ENCODE measurements at regions not wholly inside any gene's neighbourhood (a gene's known extent, or its start where the extent isn't known, plus 50 kb on each side); places are given as distances from the start of the nearest gene placed in this dataset.

GRCh38 chr12:85484387-85484786, 204.4 kb downstream of the ALX1 start:
- H3K4me3 ChIP-seq (ENCODE audit: low read depth in 1 of 2, low read length in 2 of 2), result no peak overlapping the region

GRCh38 chr12:85489194-85489593, 209.2 kb downstream of the ALX1 start:
- whole genome bisulfite sequencing, 2 donors, result 43 to 51% methylated on average over 1 of the region's 1 CpG
- Histone ChIP-seq H3K36me3 (ENCODE audit: control insufficient read depth in 2 of 2, insufficient read depth in 2 of 2, low read length in 1 of 2) (no peaks in the 10 kb centered on the region), H3K9me3 (ENCODE audit: control insufficient read depth in 2 of 2, insufficient read depth in 1 of 2, low read depth in 1 of 2, low read length in 1 of 2) (no peaks in the 10 kb centered on the region), H3K27ac (ENCODE audit: low read depth in 2 of 2, low read length in 1 of 2) (no peak overlapping the region), H3K4me3 (ENCODE audit: low read depth in 1 of 2, low read length in 2 of 2) (no peak overlapping the region), H3K4me1 (ENCODE audit: control insufficient read depth in 2 of 2, insufficient read depth in 2 of 2, low read length in 1 of 2) (no peaks in the 10 kb centered on the region), H3K27me3 (ENCODE audit: control insufficient read depth in 1 of 2, insufficient read depth in 2 of 2, low read length in 2 of 2) (no peaks in the 10 kb centered on the region)

More at GRCh38 chr12:85484387-85484786, 204.4 kb downstream of the ALX1 start:
- WGBS, 2 donors, result 82 to 89% methylated on average over 1 of the region's 1 CpG
- Histone ChIP-seq H3K9me3 (ENCODE audit: control insufficient read depth in 2 of 2, insufficient read depth in 1 of 2, low read depth in 1 of 2, low read length in 1 of 2) (no peaks in the 10 kb centered on the region), H3K27me3 (ENCODE audit: control insufficient read depth in 1 of 2, insufficient read depth in 2 of 2, low read length in 2 of 2) (no peaks in the 10 kb centered on the region), H3K36me3 (ENCODE audit: control insufficient read depth in 2 of 2, insufficient read depth in 2 of 2, low read length in 1 of 2) (no peaks in the 10 kb centered on the region), H3K4me1 (ENCODE audit: control insufficient read depth in 2 of 2, insufficient read depth in 2 of 2, low read length in 1 of 2) (no peaks in the 10 kb centered on the region), H3K27ac (ENCODE audit: low read depth in 2 of 2, low read length in 1 of 2) (no peak overlapping the region)

- H3K9me3 ChIP-seq (ENCODE audit: control insufficient read depth in 2 of 2, insufficient read depth in 1 of 2, low read depth in 1 of 2, low read length in 1 of 2), result no peaks in the 10 kb centered on the region
- H3K4me1 ChIP-seq (ENCODE audit: control insufficient read depth in 2 of 2, insufficient read depth in 2 of 2, low read length in 1 of 2), result no peaks in the 10 kb centered on the region
- H3K27me3 ChIP-seq (ENCODE audit: control insufficient read depth in 1 of 2, insufficient read depth in 2 of 2, low read length in 2 of 2), result no peaks in the 10 kb centered on the region
- H3K4me3 ChIP-seq (ENCODE audit: low read depth in 1 of 2, low read length in 2 of 2), result no peak overlapping the region
- H3K36me3 ChIP-seq (ENCODE audit: control insufficient read depth in 2 of 2, insufficient read depth in 2 of 2, low read length in 1 of 2), result no peaks in the 10 kb centered on the region
- WGBS, 2 donors, result 72 to 82% methylated on average over 2 of the region's 2 CpGs
- H3K27ac ChIP-seq (ENCODE audit: low read depth in 2 of 2, low read length in 1 of 2), result no peak overlapping the region
Observed at GRCh38 chr12:85504164-85504563, 224.1 kb downstream of the ALX1 start.

- H3K27me3 ChIP-seq (ENCODE audit: control insufficient read depth in 1 of 2, insufficient read depth in 2 of 2, low read length in 2 of 2), result no peaks in the 10 kb centered on the region
- no peaks in the 10 kb centered on the region for H3K36me3 ChIP-seq (ENCODE audit: control insufficient read depth in 2 of 2, insufficient read depth in 2 of 2, low read length in 1 of 2)
- 88 to 90% methylated on average over 4 of the region's 4 CpGs for WGBS, 2 donors
- H3K4me1 ChIP-seq (ENCODE audit: control insufficient read depth in 2 of 2, insufficient read depth in 2 of 2, low read length in 1 of 2), result no peaks in the 10 kb centered on the region
- H3K4me3 ChIP-seq (ENCODE audit: low read depth in 1 of 2, low read length in 2 of 2), result no peak overlapping the region
- no peak overlapping the region for H3K27ac ChIP-seq (ENCODE audit: low read depth in 2 of 2, low read length in 1 of 2)
- H3K9me3 ChIP-seq (ENCODE audit: control insufficient read depth in 2 of 2, insufficient read depth in 1 of 2, low read depth in 1 of 2, low read length in 1 of 2), result no peaks in the 10 kb centered on the region
Observed at GRCh38 chr12:85504624-85505023, 224.6 kb downstream of the ALX1 start.

GRCh38 chr12:85507456-85507855, 227.4 kb downstream of the ALX1 start:
- H3K27me3 ChIP-seq (ENCODE audit: control insufficient read depth in 1 of 2, insufficient read depth in 2 of 2, low read length in 2 of 2), result no peaks in the 10 kb centered on the region
- H3K4me1 ChIP-seq (ENCODE audit: control insufficient read depth in 2 of 2, insufficient read depth in 2 of 2, low read length in 1 of 2), result no peaks in the 10 kb centered on the region
- no peak overlapping the region for H3K4me3 ChIP-seq (ENCODE audit: low read depth in 1 of 2, low read length in 2 of 2)
- H3K36me3 ChIP-seq (ENCODE audit: control insufficient read depth in 2 of 2, insufficient read depth in 2 of 2, low read length in 1 of 2), result no peaks in the 10 kb centered on the region
- no peaks in the 10 kb centered on the region for H3K9me3 ChIP-seq (ENCODE audit: control insufficient read depth in 2 of 2, insufficient read depth in 1 of 2, low read depth in 1 of 2, low read length in 1 of 2)
- H3K27ac ChIP-seq (ENCODE audit: low read depth in 2 of 2, low read length in 1 of 2), result no peak overlapping the region

GRCh38 chr12:85509081-85509856, 229.2 kb downstream of the ALX1 start:
- Histone ChIP-seq H3K36me3 (ENCODE audit: control insufficient read depth in 2 of 2, insufficient read depth in 2 of 2, low read length in 1 of 2) (no peaks in the 10 kb centered on the region), H3K27ac (ENCODE audit: low read depth in 2 of 2, low read length in 1 of 2) (no peak overlapping the region), H3K4me3 (ENCODE audit: low read depth in 1 of 2, low read length in 2 of 2) (no peak overlapping the region), H3K4me1 (ENCODE audit: control insufficient read depth in 2 of 2, insufficient read depth in 2 of 2, low read length in 1 of 2) (no peaks in the 10 kb centered on the region), H3K27me3 (ENCODE audit: control insufficient read depth in 1 of 2, insufficient read depth in 2 of 2, low read length in 2 of 2) (no peaks in the 10 kb centered on the region), H3K9me3 (ENCODE audit: control insufficient read depth in 2 of 2, insufficient read depth in 1 of 2, low read depth in 1 of 2, low read length in 1 of 2) (no peaks in the 10 kb centered on the region)
- 77 to 78% methylated on average over 8 of the region's 8 CpGs for WGBS, 2 donors

- no peak overlapping the region for H3K27ac ChIP-seq (ENCODE audit: low read depth in 2 of 2, low read length in 1 of 2)
- H3K27me3 ChIP-seq (ENCODE audit: control insufficient read depth in 1 of 2, insufficient read depth in 2 of 2, low read length in 2 of 2), result no peaks in the 10 kb centered on the region
- no peaks in the 10 kb centered on the region for H3K36me3 ChIP-seq (ENCODE audit: control insufficient read depth in 2 of 2, insufficient read depth in 2 of 2, low read length in 1 of 2)
- no peak overlapping the region for H3K4me3 ChIP-seq (ENCODE audit: low read depth in 1 of 2, low read length in 2 of 2)
- 61 to 66% methylated on average over 3 of the region's 3 CpGs for WGBS, 2 donors
- H3K9me3 ChIP-seq (ENCODE audit: control insufficient read depth in 2 of 2, insufficient read depth in 1 of 2, low read depth in 1 of 2, low read length in 1 of 2), result no peaks in the 10 kb centered on the region
- no peaks in the 10 kb centered on the region for H3K4me1 ChIP-seq (ENCODE audit: control insufficient read depth in 2 of 2, insufficient read depth in 2 of 2, low read length in 1 of 2)
Observed at GRCh38 chr12:85509857-85510256, 229.8 kb downstream of the ALX1 start.

GRCh38 chr12:85516039-85516438, 236.0 kb downstream of the ALX1 start:
- Histone ChIP-seq H3K9me3 (ENCODE audit: control insufficient read depth in 2 of 2, insufficient read depth in 1 of 2, low read depth in 1 of 2, low read length in 1 of 2) (no peaks in the 10 kb centered on the region), H3K27ac (ENCODE audit: low read depth in 2 of 2, low read length in 1 of 2) (no peak overlapping the region), H3K36me3 (ENCODE audit: control insufficient read depth in 2 of 2, insufficient read depth in 2 of 2, low read length in 1 of 2) (no peaks in the 10 kb centered on the region), H3K27me3 (ENCODE audit: control insufficient read depth in 1 of 2, insufficient read depth in 2 of 2, low read length in 2 of 2) (no peaks in the 10 kb centered on the region), H3K4me3 (ENCODE audit: low read depth in 1 of 2, low read length in 2 of 2) (no peak overlapping the region), H3K4me1 (ENCODE audit: control insufficient read depth in 2 of 2, insufficient read depth in 2 of 2, low read length in 1 of 2) (no peaks in the 10 kb centered on the region)

GRCh38 chr12:85516667-85517325, 236.8 kb downstream of the ALX1 start:
- no peaks in the 10 kb centered on the region for H3K9me3 ChIP-seq (ENCODE audit: control insufficient read depth in 2 of 2, insufficient read depth in 1 of 2, low read depth in 1 of 2, low read length in 1 of 2)
- WGBS, 2 donors, result 45 to 46% methylated on average over 3 of the region's 3 CpGs
- H3K4me3 ChIP-seq (ENCODE audit: low read depth in 1 of 2, low read length in 2 of 2), result no peak overlapping the region

GRCh38 chr12:85519163-85519562, 239.1 kb downstream of the ALX1 start:
- WGBS, 2 donors, result 53 to 63% methylated on average over 3 of the region's 3 CpGs
- Histone ChIP-seq H3K36me3 (ENCODE audit: control insufficient read depth in 2 of 2, insufficient read depth in 2 of 2, low read length in 1 of 2) (no peaks in the 10 kb centered on the region), H3K4me3 (ENCODE audit: low read depth in 1 of 2, low read length in 2 of 2) (no peak overlapping the region), H3K9me3 (ENCODE audit: control insufficient read depth in 2 of 2, insufficient read depth in 1 of 2, low read depth in 1 of 2, low read length in 1 of 2) (no peaks in the 10 kb centered on the region), H3K27me3 (ENCODE audit: control insufficient read depth in 1 of 2, insufficient read depth in 2 of 2, low read length in 2 of 2) (no peaks in the 10 kb centered on the region), H3K4me1 (ENCODE audit: control insufficient read depth in 2 of 2, insufficient read depth in 2 of 2, low read length in 1 of 2) (no peaks in the 10 kb centered on the region), H3K27ac (ENCODE audit: low read depth in 2 of 2, low read length in 1 of 2) (no peak overlapping the region)

More at GRCh38 chr12:85516667-85517325, 236.8 kb downstream of the ALX1 start:
- Histone ChIP-seq H3K27me3 (ENCODE audit: control insufficient read depth in 1 of 2, insufficient read depth in 2 of 2, low read length in 2 of 2) (no peaks in the 10 kb centered on the region), H3K4me1 (ENCODE audit: control insufficient read depth in 2 of 2, insufficient read depth in 2 of 2, low read length in 1 of 2) (no peaks in the 10 kb centered on the region), H3K27ac (ENCODE audit: low read depth in 2 of 2, low read length in 1 of 2) (no peak overlapping the region), H3K36me3 (ENCODE audit: control insufficient read depth in 2 of 2, insufficient read depth in 2 of 2, low read length in 1 of 2) (no peaks in the 10 kb centered on the region)
